HG03103 (cell line): ENCODE measurements at regions not wholly inside any gene's neighbourhood (a gene's known extent, or its start where the extent isn't known, plus 50 kb on each side); places are given as distances from the start of the nearest gene placed in this dataset.
"Not testable (repeated sequence)": the region's sequence is repeated elsewhere in the genome, so short reads cannot be mapped to it uniquely, and the experiment has no call there.

Experiments used
- ATAC-seq: cut with Tn5 transposase; IDR thresholded peaks from one replicate; pipeline ENCODE4 v1.9.1; 2021; ENCODE audit warnings: low read depth; ENCODE audit not compliant: unreplicated experiment

GRCh38 chr3:26252001-26252400 is 370.6 kb upstream of the LRRC3B start:
- no peak for ATAC-seq

- no peak for ATAC-seq
These were observed 366.3 kb upstream of the LRRC3B start for GRCh38 chr3:26256224-26256623.

GRCh38 chr3:26259176-26259575 is 363.4 kb upstream of the LRRC3B start:
- ATAC-seq, result no peak

- no peak for ATAC-seq
These were observed 362.4 kb upstream of the LRRC3B start for GRCh38 chr3:26260139-26260538.

- ATAC-seq, result no peak
These were observed 357.9 kb upstream of the LRRC3B start for GRCh38 chr3:26264708-26265107.

- no peak for ATAC-seq
These were observed 350.7 kb upstream of the LRRC3B start for GRCh38 chr3:26271848-26272247.

GRCh38 chr3:26273196-26273595 is 349.4 kb upstream of the LRRC3B start:
- no peak for ATAC-seq

GRCh38 chr3:26279091-26279490 is 343.5 kb upstream of the LRRC3B start:
- no peak for ATAC-seq

GRCh38 chr3:26280517-26280916 is 342.1 kb upstream of the LRRC3B start:
- no peak for ATAC-seq

GRCh38 chr3:26281284-26281985 is 341.1 kb upstream of the LRRC3B start:
- no peak for ATAC-seq

GRCh38 chr3:26284503-26284902 is 338.1 kb upstream of the LRRC3B start:
- not testable (repeated sequence) for ATAC-seq

- no peak for ATAC-seq
These were observed 330.7 kb upstream of the LRRC3B start for GRCh38 chr3:26291840-26292239.

GRCh38 chr3:26292780-26293179 is 329.8 kb upstream of the LRRC3B start:
- no peak for ATAC-seq

- no peak for ATAC-seq
These were observed 329.2 kb upstream of the LRRC3B start for GRCh38 chr3:26293329-26293844.

- no peak for ATAC-seq
These were observed 315.4 kb upstream of the LRRC3B start for GRCh38 chr3:26307192-26307591.

- ATAC-seq, result no peak
These were observed 314.8 kb upstream of the LRRC3B start for GRCh38 chr3:26307787-26308186.

GRCh38 chr3:26308454-26308853 is 314.1 kb upstream of the LRRC3B start:
- no peak for ATAC-seq

- not testable (repeated sequence) for ATAC-seq
These were observed 313.0 kb upstream of the LRRC3B start for GRCh38 chr3:26309536-26309935.

GRCh38 chr3:26312816-26313215 is 309.8 kb upstream of the LRRC3B start:
- no peak for ATAC-seq

GRCh38 chr3:26316472-26316871 is 306.1 kb upstream of the LRRC3B start:
- no peak for ATAC-seq

GRCh38 chr3:26323741-26324140 is 298.8 kb upstream of the LRRC3B start:
- ATAC-seq, result not testable (repeated sequence)

- no peak for ATAC-seq
These were observed 282.6 kb upstream of the LRRC3B start for GRCh38 chr3:26340001-26340400.

GRCh38 chr3:26343647-26344046 is 278.9 kb upstream of the LRRC3B start:
- ATAC-seq, result no peak
